ENCODE measurements at regions not wholly inside any gene's neighbourhood (a gene's known extent, or its start where the extent isn't known, plus 50 kb on each side); places are given as distances from the start of the nearest gene placed in this dataset.
A peak's percentile ranks its signal among the peaks of the same experiment; 100 is the strongest.

- Mint-ChIP-seq H3K4me3 (no peak overlapping the region), H3K27me3 (no peaks in the 10 kb centered on the region), H3K27ac (no peak overlapping the region), H3K9me3 (no peaks in the 10 kb centered on the region), H3K4me1 (no peaks in the 10 kb centered on the region), H3K36me3 (no peaks in the 10 kb centered on the region)
- peak; percentile 16 for ATAC-seq
These were observed 62.1 kb upstream of the PHACTR1 start for GRCh38 chr6:12654514-12654913.

- ATAC-seq = no peak
- Mint-ChIP-seq H3K9me3 (no peaks in the 10 kb centered on the region), H3K4me1 (no peaks in the 10 kb centered on the region), H3K4me3 (no peak overlapping the region), H3K27ac (no peak overlapping the region), H3K36me3 (no peaks in the 10 kb centered on the region), H3K27me3 (peaks cover 21% of the 10 kb centered on the region)
These were observed 59.7 kb upstream of the PHACTR1 start for GRCh38 chr6:12656906-12657305.

GRCh38 chr6:12657884-12658283, 58.7 kb upstream of the PHACTR1 start:
- ATAC-seq = no peak
- Mint-ChIP-seq H3K27ac (no peak overlapping the region), H3K36me3 (no peaks in the 10 kb centered on the region), H3K4me1 (no peaks in the 10 kb centered on the region), H3K27me3 (peaks cover 25% of the 10 kb centered on the region), H3K4me3 (no peak overlapping the region), H3K9me3 (no peaks in the 10 kb centered on the region)

GRCh38 chr6:12661432-12662089, 55.0 kb upstream of the PHACTR1 start:
- Mint-ChIP-seq H3K36me3 (no peaks in the 10 kb centered on the region), H3K4me3 (no peak overlapping the region), H3K27me3 (peaks cover 25% of the 10 kb centered on the region), H3K9me3 (no peaks in the 10 kb centered on the region), H3K27ac (no peak overlapping the region), H3K4me1 (no peaks in the 10 kb centered on the region)
- no peak for ATAC-seq

Measured in stimulated activated memory B cell treated with anti-CD40 and anti-IgM and Interleukin-4, amounts not matched to agents 10 μg/mL and 1 μg/mL and 100 μg/mL, for 72 hours (primary cell).